DND-41 (cell line): ENCODE measurements at regions not wholly inside any gene's neighbourhood (a gene's known extent, or its start where the extent isn't known, plus 50 kb on each side); places are given as distances from the start of the nearest gene placed in this dataset.

ENCODE experiments used
- EZH2 ChIP-seq: IDR thresholded peaks from 3 replicates; pipeline ENCODE4 v1.6.1; 2012; ENCODE audit warnings: borderline replicate concordance, low read depth, mild to moderate bottlenecking, moderate library complexity, low read length, inconsistent platforms; ENCODE audit not compliant: severe bottlenecking
- TF ChIP-seq, protein P1 (sequence below): IDR thresholded peaks from 2 replicates; pipeline ENCODE4 v1.5.1; 2012; ENCODE audit warnings: borderline replicate concordance, low read length, moderate library complexity, mild to moderate bottlenecking; ENCODE audit not compliant: poor library complexity, severe bottlenecking; ENCODE audit errors: extremely low read depth

- TF ChIP-seq, protein P1, sequence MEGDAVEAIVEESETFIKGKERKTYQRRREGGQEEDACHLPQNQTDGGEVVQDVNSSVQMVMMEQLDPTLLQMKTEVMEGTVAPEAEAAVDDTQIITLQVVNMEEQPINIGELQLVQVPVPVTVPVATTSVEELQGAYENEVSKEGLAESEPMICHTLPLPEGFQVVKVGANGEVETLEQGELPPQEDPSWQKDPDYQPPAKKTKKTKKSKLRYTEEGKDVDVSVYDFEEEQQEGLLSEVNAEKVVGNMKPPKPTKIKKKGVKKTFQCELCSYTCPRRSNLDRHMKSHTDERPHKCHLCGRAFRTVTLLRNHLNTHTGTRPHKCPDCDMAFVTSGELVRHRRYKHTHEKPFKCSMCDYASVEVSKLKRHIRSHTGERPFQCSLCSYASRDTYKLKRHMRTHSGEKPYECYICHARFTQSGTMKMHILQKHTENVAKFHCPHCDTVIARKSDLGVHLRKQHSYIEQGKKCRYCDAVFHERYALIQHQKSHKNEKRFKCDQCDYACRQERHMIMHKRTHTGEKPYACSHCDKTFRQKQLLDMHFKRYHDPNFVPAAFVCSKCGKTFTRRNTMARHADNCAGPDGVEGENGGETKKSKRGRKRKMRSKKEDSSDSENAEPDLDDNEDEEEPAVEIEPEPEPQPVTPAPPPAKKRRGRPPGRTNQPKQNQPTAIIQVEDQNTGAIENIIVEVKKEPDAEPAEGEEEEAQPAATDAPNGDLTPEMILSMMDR: no peak
- TF ChIP-seq EZH2: no peak
Observed at GRCh38 chr12:105759149-105759548, 379.6 kb downstream of the NUAK1 start.
